IMR-90 (cell line): ENCODE measurements at regions not wholly inside any gene's neighbourhood (a gene's known extent, or its start where the extent isn't known, plus 50 kb on each side); places are given as distances from the start of the nearest gene placed in this dataset.

Experiments
- ATAC-seq: fragments of 200-7000 bp; cut with Tn5 transposase; 2 replicates; pipeline ENCODE4 v1.9.1; 2020; ENCODE audit warnings: low read depth, mild to moderate bottlenecking, moderate library complexity
- BruUV-seq: library from RNA; stranded (reverse); fragments of 400-500 nt; replicated peaks from 2 replicates; lab custom pipeline; 2021; lab: Mats Ljungman, UMichigan
- CTCF ChIA-PET: fragments of 300-600 bp; formaldehyde crosslinking; extraction: SDS; loops from one replicate; lab custom pipeline; 2021; ENCODE audit warnings: antibody characterized with exemption; lab: Yijun Ruan, JAX
- POLR2A ChIA-PET: fragments of 300-600 bp; sonication (Branson Sonifier 250); formaldehyde crosslinking; loops from one replicate; lab custom pipeline; 2022; ENCODE audit warnings: antibody characterized with exemption; ENCODE audit not compliant: unreplicated experiment; lab: Charles Lee
- DNase-seq: peaks from one replicate; pipeline ENCODE4 v3.0.0; 2013
- H2AFZ ChIP-seq: replicated peaks from 2 replicates; pipeline ENCODE3; 2013; ENCODE audit warnings: low read length, mild to moderate bottlenecking; ENCODE audit not compliant: poor library complexity
- H2AK5ac ChIP-seq: 2 replicates; pipeline ENCODE4 v1.6.1; 2013; ENCODE audit warnings: low read depth, low read length, inconsistent platforms
- H2AK9ac ChIP-seq: replicated peaks from 2 replicates; pipeline ENCODE3; 2013; ENCODE audit warnings: mild to moderate bottlenecking, low read depth, low read length, moderate library complexity; ENCODE audit not compliant: poor library complexity
- H2BK120ac ChIP-seq: 2 replicates; pipeline ENCODE4 v1.6.1; 2013; ENCODE audit warnings: low read depth, low read length, inconsistent platforms
- H2BK15ac ChIP-seq: 3 replicates; pipeline ENCODE4 v1.6.1; 2013; ENCODE audit warnings: low read depth, low read length, inconsistent platforms
- H2BK20ac ChIP-seq: 2 replicates; pipeline ENCODE4 v1.6.1; 2013; ENCODE audit warnings: low read depth, mild to moderate bottlenecking, inconsistent platforms, low read length, moderate library complexity
- H2BK5ac ChIP-seq: 2 replicates; pipeline ENCODE4 v1.6.1; 2013; ENCODE audit warnings: mild to moderate bottlenecking, low read depth, low read length, inconsistent platforms; ENCODE audit not compliant: poor library complexity, severe bottlenecking
- H3K14ac ChIP-seq: replicated peaks from 2 replicates; pipeline ENCODE4 v1.6.1; 2013; ENCODE audit warnings: low read depth, low read length, inconsistent platforms
- H3K18ac ChIP-seq: 2 replicates; pipeline ENCODE4 v1.6.1; 2013; ENCODE audit warnings: low read depth, low read length, control low read depth
- H3K23ac ChIP-seq: 2 replicates; pipeline ENCODE4 v1.6.1; 2013; ENCODE audit warnings: low read depth, low read length, inconsistent platforms
- H3K27ac ChIP-seq: 2 replicates; pipeline ENCODE4 v1.5.1; 2013; ENCODE audit warnings: mild to moderate bottlenecking, control low read depth, low read length; ENCODE audit not compliant: insufficient read depth
- H3K27me3 ChIP-seq: 2 replicates; pipeline ENCODE4 v1.6.1; 2013; ENCODE audit warnings: low read length; ENCODE audit not compliant: control insufficient read depth, insufficient read depth
- H3K36me3 ChIP-seq: 2 replicates; pipeline ENCODE4 v1.6.1; 2013; ENCODE audit warnings: low read length, mixed read lengths; ENCODE audit not compliant: control insufficient read depth, insufficient read depth
- H3K4ac ChIP-seq: 2 replicates; pipeline ENCODE4 v1.6.1; 2013; ENCODE audit warnings: low read depth, low read length, inconsistent platforms
- H3K4me1 ChIP-seq: 2 replicates; pipeline ENCODE4 v1.6.1; 2013; ENCODE audit warnings: low read length, mixed read lengths; ENCODE audit not compliant: control insufficient read depth, insufficient read depth
- H3K4me2 ChIP-seq: 2 replicates; pipeline ENCODE4 v1.6.1; 2013; ENCODE audit warnings: low read depth, mild to moderate bottlenecking, control low read depth, low read length, moderate library complexity
- H3K4me3 ChIP-seq: 2 replicates; pipeline ENCODE4 v1.5.1; 2013; ENCODE audit warnings: low read depth, mild to moderate bottlenecking, control low read depth, low read length, moderate library complexity; ENCODE audit not compliant: insufficient read depth
- H3K56ac ChIP-seq: 2 replicates; pipeline ENCODE4 v1.6.1; 2013; ENCODE audit warnings: low read length, inconsistent platforms; ENCODE audit not compliant: insufficient read depth; ENCODE audit errors: extremely low read depth
- H3K79me1 ChIP-seq, 2 experiments: 2 replicates each; pipeline ENCODE4 v1.6.1; 2013; ENCODE audit warnings: low read length in 2 of 2, inconsistent platforms in 1 of 2, low read depth in 1 of 2
- H3K9ac ChIP-seq: 2 replicates; pipeline ENCODE4 v1.6.1; 2013; ENCODE audit warnings: low read depth, low read length, control low read depth
- H3K9me1 ChIP-seq: 2 replicates; pipeline ENCODE4 v1.6.1; 2013; ENCODE audit warnings: low read length, inconsistent platforms; ENCODE audit not compliant: insufficient read depth
- H3K9me3 ChIP-seq: 2 replicates; pipeline ENCODE4 v1.6.1; 2013; ENCODE audit warnings: low read length; ENCODE audit not compliant: control insufficient read depth, insufficient read depth
- H4K20me1 ChIP-seq: 2 replicates; pipeline ENCODE4 v1.6.1; 2013; ENCODE audit warnings: low read length, inconsistent platforms; ENCODE audit not compliant: insufficient read depth
- H4K5ac ChIP-seq: 2 replicates; pipeline ENCODE4 v1.6.1; 2013; ENCODE audit warnings: mild to moderate bottlenecking, low read depth, low read length, control low read depth
- H4K8ac ChIP-seq, 2 experiments: 2 replicates each; pipeline ENCODE4 v1.6.1; 2013; ENCODE audit warnings: low read depth in 2 of 2, low read length in 2 of 2, control low read depth in 1 of 2, inconsistent platforms in 1 of 2
- H4K91ac ChIP-seq: 2 replicates; pipeline ENCODE4 v1.6.1; 2013; ENCODE audit warnings: low read depth, low read length, inconsistent platforms; ENCODE audit not compliant: insufficient read depth
- BHLHE40 ChIP-seq: fragments of 150-350 bp; IDR thresholded peaks from 2 replicates; pipeline ENCODE4 v1.6.1; 2016; ENCODE audit warnings: mild to moderate bottlenecking, low read depth, low read length
- CEBPB ChIP-seq: IDR thresholded peaks from 2 replicates; pipeline ENCODE4 v1.6.1; 2012; ENCODE audit warnings: low read depth, low read length, improper control_type of control experiment
- FOS ChIP-seq: fragments of 150-350 bp; IDR thresholded peaks from 2 replicates; pipeline ENCODE4 v1.6.1; 2016; ENCODE audit warnings: low read depth, low read length
- MAZ ChIP-seq: IDR thresholded peaks from 2 replicates; pipeline ENCODE4 v1.6.1; 2012; ENCODE audit warnings: low read depth, mild to moderate bottlenecking, low read length, improper control_type of control experiment, moderate library complexity, borderline replicate concordance
- NFE2L2 ChIP-seq: fragments of 150-350 bp; IDR thresholded peaks from 2 replicates; pipeline ENCODE4 v1.6.1; 2016; ENCODE audit warnings: low read depth, mild to moderate bottlenecking, low read length
- RAD21 ChIP-seq: IDR thresholded peaks from 2 replicates; pipeline ENCODE4 v1.6.1; 2012; ENCODE audit warnings: low read length, improper control_type of control experiment
- RCOR1 ChIP-seq: IDR thresholded peaks from 2 replicates; pipeline ENCODE4 v1.6.1; 2012; ENCODE audit warnings: mild to moderate bottlenecking, low read length, improper control_type of control experiment; ENCODE audit not compliant: insufficient replicate concordance
- WGBS, 2 experiments: methylation state at CpG; one replicate each; pipeline versions ENCODE4 v1.1.5 to v1.1.7; 2013; ENCODE audit warnings: missing lambda C conversion rate in 2 of 2; ENCODE audit not compliant: insufficient read length in 1 of 2; ENCODE audit errors: extremely low coverage in 2 of 2; 5-methylcytosine and 5-hydroxymethylcytosine counted together
- dilution Hi-C: fragments of 300-500 bp; cut with HindIII; formaldehyde crosslinking; loops from one replicate; pipeline ENCODE4 v1.14.3; 2018; ENCODE audit warnings: low sequenced_read_pairs; ENCODE audit not compliant: unreplicated experiment
- in situ Hi-C: fragments of 300-500 bp; cut with MboI; formaldehyde crosslinking; loops from 3 replicates; pipeline ENCODE4 v1.14.3; 2019; ENCODE audit warnings: low sequenced_read_pairs, inconsistent platforms, mixed read lengths
- intact Hi-C: fragments of 100-400 bp; cut with micrococcal nuclease; formaldehyde crosslinking; loops from 2 replicates; pipeline ENCODE4 v1.10.0; 2022

- in situ Hi-C loops, result no loop called here
- BruUV-seq, result no TSS peak
These were observed 65.5 kb upstream of the LMO2 start for GRCh38 chr11:33957304-33957917.

More at GRCh38 chr11:33957304-33957917, 65.5 kb upstream of the LMO2 start:
- no peak overlapping the region for H2BK20ac ChIP-seq
- TF ChIP-seq CEBPB (no peak), FOS (no peak), MAZ (no peak), RAD21 (no peak), BHLHE40 (no peak), NFE2L2 (no peak), RCOR1 (no peak)
- H4K91ac ChIP-seq, result no peak overlapping the region
- no peak overlapping the region for H2AK9ac ChIP-seq
- no peak overlapping the region for H2BK120ac ChIP-seq
- no peak overlapping the region for H2AK5ac ChIP-seq
- H2BK5ac ChIP-seq, result no peak overlapping the region
- no peak overlapping the region for H3K23ac ChIP-seq
- ATAC-seq (no peak), DNase-seq (no peak)
- H3K27me3 ChIP-seq, result peaks cover 36% of the 10 kb centered on the region
- H3K27ac ChIP-seq, result no peak overlapping the region
- H3K4me3 ChIP-seq, result no peak overlapping the region
- no peak overlapping the region for H4K5ac ChIP-seq
- H3K79me1 ChIP-seq, result no peaks in the 10 kb centered on the region
- H4K8ac ChIP-seq, result no peak overlapping the region
- CTCF ChIA-PET, result no interaction called here
- intact Hi-C loops, result no loop called here
- no peak overlapping the region for H3K14ac ChIP-seq
- H3K56ac ChIP-seq, result no peak overlapping the region
- H3K4me1 ChIP-seq, result no peaks in the 10 kb centered on the region
- dilution Hi-C loops, result no loop called here
- no peaks in the 10 kb centered on the region for H3K9me1 ChIP-seq
- H3K9ac ChIP-seq, result no peak overlapping the region
- H3K36me3 ChIP-seq, result no peaks in the 10 kb centered on the region
- H4K20me1 ChIP-seq, result no peaks in the 10 kb centered on the region
- no peak overlapping the region for H3K4ac ChIP-seq
- no peak overlapping the region for H3K18ac ChIP-seq
- H2BK15ac ChIP-seq, result no peak overlapping the region
- POLR2A ChIA-PET, result no interaction called here
- H2AFZ ChIP-seq, result no peak overlapping the region
- no peaks in the 10 kb centered on the region for H3K9me3 ChIP-seq
- no peak overlapping the region for H3K4me2 ChIP-seq
- no CpG with 5 or more reads among the region's 6 CpGs for WGBS, 2 experiments
